ENCODE measurements at regions not wholly inside any gene's neighbourhood (a gene's known extent, or its start where the extent isn't known, plus 50 kb on each side); places are given as distances from the start of the nearest gene placed in this dataset.

GRCh38 chr5:141753143-141753970 is 71.3 kb upstream of the ARAP3 start:
- no peak for DNase-seq (ENCODE audit: low read depth)
- TF ChIP-seq CTCF (IDR thresholded peaks at IDR 0.05; ENCODE audit: low read length, missing control alignments) = no peak
- H3K4me3 ChIP-seq (replicated peaks; ENCODE audit: low read depth, low read length) = no peak overlapping the region

- peak; percentile 69 for DNase-seq (ENCODE audit: low read depth)
- TF ChIP-seq CTCF (IDR thresholded peaks at IDR 0.05; ENCODE audit: low read length, missing control alignments) = no peak
- no peak overlapping the region for H3K4me3 ChIP-seq (replicated peaks; ENCODE audit: low read depth, low read length)
Observed at GRCh38 chr5:141747152-141748141, 65.4 kb upstream of the ARAP3 start.

- TF ChIP-seq CTCF (IDR thresholded peaks at IDR 0.05; ENCODE audit: low read length, missing control alignments) = no peak
- no peak for DNase-seq (ENCODE audit: low read depth)
- H3K4me3 ChIP-seq (replicated peaks; ENCODE audit: low read depth, low read length) = no peak overlapping the region
Observed at GRCh38 chr5:141746395-141746794, 64.4 kb upstream of the ARAP3 start.

- no peak overlapping the region for H3K4me3 ChIP-seq (replicated peaks; ENCODE audit: low read depth, low read length)
- DNase-seq (ENCODE audit: low read depth) = no peak
- no peak for TF ChIP-seq CTCF (IDR thresholded peaks at IDR 0.05; ENCODE audit: low read length, missing control alignments)
Observed at GRCh38 chr5:141745390-141745789, 63.4 kb upstream of the ARAP3 start.

GRCh38 chr5:141743866-141744272 is 61.8 kb upstream of the ARAP3 start:
- no peak for DNase-seq (ENCODE audit: low read depth)
- no peak overlapping the region for H3K4me3 ChIP-seq (replicated peaks; ENCODE audit: low read depth, low read length)
- TF ChIP-seq CTCF (IDR thresholded peaks at IDR 0.05; ENCODE audit: low read length, missing control alignments) = no peak

- no peak for TF ChIP-seq CTCF (IDR thresholded peaks at IDR 0.05; ENCODE audit: low read length, missing control alignments)
- no peak overlapping the region for H3K4me3 ChIP-seq (replicated peaks; ENCODE audit: low read depth, low read length)
- DNase-seq (ENCODE audit: low read depth) = peak; percentile 55
Observed at GRCh38 chr5:141742866-141743851, 61.1 kb upstream of the ARAP3 start.
